Stomach (tissue), 8 donors: ENCODE measurements at regions not wholly inside any gene's neighbourhood (a gene's known extent, or its start where the extent isn't known, plus 50 kb on each side); places are given as distances from the start of the nearest gene placed in this dataset.

Experiments used
- DNase-seq, 2 donors: peaks; one replicate each; pipeline versions ENCODE4 v3.0.0 to v3.0.0-alpha.2; 2013 to 2019
- H3K27ac ChIP-seq, 5 donors: fragments of 200-600 bp in 4 of 5; sonication (generic) in 4 of 5; one replicate each; pipeline ENCODE4 v1.5.1; 2013 to 2019; ENCODE audit warnings: mild to moderate bottlenecking in 1 of 5, moderate library complexity in 1 of 5
- H3K27me3 ChIP-seq, 3 donors: fragments of 200-600 bp; sonication (generic); one replicate each; pipeline ENCODE4 v1.5.1; 2017 to 2019; ENCODE audit warnings: mixed run types in 1 of 3
- H3K36me3 ChIP-seq, 4 donors: fragments of 200-600 bp; sonication (generic); 1 replicate in 3 of 4; 2 replicates in 1 of 4; pipeline ENCODE4 v1.5.1; 2016 to 2019
- H3K4me1 ChIP-seq, 4 donors: fragments of 200-600 bp; sonication (generic); one replicate each; pipeline ENCODE4 v1.5.1; 2016 to 2019
- H3K4me3 ChIP-seq, 4 donors: fragments of 200-600 bp; sonication (generic) in 3 of 4; one replicate each; pipeline ENCODE4 v1.5.1; 2016 to 2019; ENCODE audit warnings: mild to moderate bottlenecking in 1 of 4
- H3K9me3 ChIP-seq, 4 donors: fragments of 200-600 bp; sonication (generic); one replicate each; pipeline ENCODE4 v1.5.1; 2016 to 2019
- CTCF ChIP-seq, 7 experiments: fragments of 450-650 bp in 4 of 7; fragments of 200-600 bp in 3 of 7; sonication (generic) in 3 of 7; IDR thresholded peaks; one replicate each; pipeline ENCODE4 v1.5.1; 2016 to 2019; ENCODE audit warnings: antibody characterized with exemption in 7 of 7, control low read depth in 2 of 7, mild to moderate bottlenecking in 1 of 7
- EP300 ChIP-seq: sonication (generic); formaldehyde crosslinking; IDR thresholded peaks from one replicate; pipeline ENCODE4 v1.6.1; 2017; ENCODE audit warnings: antibody characterized with exemption
- POLR2A ChIP-seq, 4 donors: fragments of 450-650 bp; IDR thresholded peaks; one replicate each; pipeline ENCODE4 v1.6.1; 2016; ENCODE audit warnings: antibody characterized with exemption in 4 of 4, control low read depth in 2 of 4, mild to moderate bottlenecking in 1 of 4, moderate library complexity in 1 of 4
- POLR2AphosphoS5 ChIP-seq, 3 donors: sonication (generic); formaldehyde crosslinking; IDR thresholded peaks; one replicate each; pipeline ENCODE4 v1.6.1; 2016; ENCODE audit warnings: antibody characterized with exemption in 3 of 3
- WGBS, 5 donors: extraction: QIAGEN DNeasy Blood & Tissue Kit in 3 of 5; methylation state at CpG; one replicate each; pipeline versions ENCODE4 v1.1.5 to v1.1.7; 2013 to 2018; 5-methylcytosine and 5-hydroxymethylcytosine counted together
- intact Hi-C: fragments of 100-400 bp; cut with DNase I; formaldehyde crosslinking; loops from one replicate; pipeline ENCODE4 v1.15.1; 2023; ENCODE audit warnings: low total_unique reads
- donor health status: healthy with polysubstance abuse.
- donor health status: Bipolar disorder and iron deficiency.
- donor health status: healthy.

- peaks cover 0 to 4% (median 0%) of the 10 kb centered on the region in 4 donors for H3K4me1 ChIP-seq
- no peaks in the 10 kb centered on the region for H3K36me3 ChIP-seq
- 54 to 70% (median 67%) methylated on average over 2 of the region's 2 CpGs for WGBS, 5 donors
- no peaks in the 10 kb centered on the region for H3K9me3 ChIP-seq
- H3K27ac ChIP-seq, result no peak overlapping the region
- intact Hi-C loops, result no loop called here
- no peak for TF ChIP-seq EP300
- TF ChIP-seq POLR2A (IDR thresholded peaks at IDR 0.05), result no peak
- no peak for TF ChIP-seq POLR2AphosphoS5 (IDR thresholded peaks at IDR 0.05)
- TF ChIP-seq CTCF (IDR thresholded peaks at IDR 0.05), result no peak
- no peaks in the 10 kb centered on the region for H3K27me3 ChIP-seq
- DNase-seq, result no peak
- no peak overlapping the region for H3K4me3 ChIP-seq
These were observed 329.9 kb downstream of the BMP4 start for GRCh38 chr14:53626761-53627160.

- intact Hi-C loops, result no loop called here
- H3K36me3 ChIP-seq, result no peaks in the 10 kb centered on the region
- no peaks in the 10 kb centered on the region for H3K27me3 ChIP-seq
- no peak overlapping the region for H3K27ac ChIP-seq
- WGBS, 5 donors, result 84 to 88% (median 87%) methylated on average over 3 of the region's 3 CpGs
- H3K4me1 ChIP-seq, result peaks cover 0 to 7% (median 0%) of the 10 kb centered on the region in 4 donors
- no peak overlapping the region for H3K4me3 ChIP-seq
- no peaks in the 10 kb centered on the region for H3K9me3 ChIP-seq
- TF ChIP-seq POLR2A (IDR thresholded peaks at IDR 0.05), result no peak
- DNase-seq, result no peak
These were observed 334.2 kb downstream of the BMP4 start for GRCh38 chr14:53622447-53622846.

- H3K27ac ChIP-seq, result no peak overlapping the region
- no peak overlapping the region for H3K4me3 ChIP-seq
- H3K27me3 ChIP-seq, result no peaks in the 10 kb centered on the region
- no peak for DNase-seq
- no peaks in the 10 kb centered on the region for H3K36me3 ChIP-seq
- peaks cover 0 to 7% (median 0%) of the 10 kb centered on the region in 4 donors for H3K4me1 ChIP-seq
- H3K9me3 ChIP-seq, result no peaks in the 10 kb centered on the region
- 36 to 57% (median 49%) methylated on average over 2 of the region's 2 CpGs for WGBS, 5 donors
- intact Hi-C loops, result no loop called here
- TF ChIP-seq POLR2AphosphoS5 (IDR thresholded peaks at IDR 0.05) (no peak), CTCF (IDR thresholded peaks at IDR 0.05) (no peak), EP300 (no peak), POLR2A (IDR thresholded peaks at IDR 0.05) (no peak)
These were observed 334.7 kb downstream of the BMP4 start for GRCh38 chr14:53621921-53622320.

GRCh38 chr14:53621433-53621832 is 335.2 kb downstream of the BMP4 start:
- H3K27ac ChIP-seq, result no peak overlapping the region
- no peaks in the 10 kb centered on the region for H3K9me3 ChIP-seq
- H3K4me1 ChIP-seq, result peaks cover 0 to 7% (median 0%) of the 10 kb centered on the region in 4 donors
- intact Hi-C loops, result no loop called here
- WGBS, 5 donors, result 79 to 95% (median 93%) methylated on average over 3 of the region's 3 CpGs
- H3K27me3 ChIP-seq, result no peaks in the 10 kb centered on the region
- no peak for TF ChIP-seq CTCF (IDR thresholded peaks at IDR 0.05)
- no peak for TF ChIP-seq POLR2A (IDR thresholded peaks at IDR 0.05)
- TF ChIP-seq EP300, result no peak
- no peak for TF ChIP-seq POLR2AphosphoS5 (IDR thresholded peaks at IDR 0.05)
- no peak overlapping the region for H3K4me3 ChIP-seq
- H3K36me3 ChIP-seq, result no peaks in the 10 kb centered on the region
- DNase-seq, result no peak

- H3K4me1 ChIP-seq, result peaks cover 0 to 7% (median 0%) of the 10 kb centered on the region in 4 donors
- DNase-seq, result no peak
- peak overlapping the region in 1 of 5 donors; percentile 35 for H3K27ac ChIP-seq
- H3K27me3 ChIP-seq, result no peaks in the 10 kb centered on the region
- H3K4me3 ChIP-seq, result no peak overlapping the region
- TF ChIP-seq EP300, result no peak
- TF ChIP-seq POLR2A (IDR thresholded peaks at IDR 0.05), result no peak
- no peak for TF ChIP-seq POLR2AphosphoS5 (IDR thresholded peaks at IDR 0.05)
- no peak for TF ChIP-seq CTCF (IDR thresholded peaks at IDR 0.05)
- no peaks in the 10 kb centered on the region for H3K9me3 ChIP-seq
- intact Hi-C loops, result no loop called here
- no peaks in the 10 kb centered on the region for H3K36me3 ChIP-seq
- 73 to 81% (median 77%) methylated on average over 1 of the region's 1 CpG for WGBS, 5 donors
These were observed 335.7 kb downstream of the BMP4 start for GRCh38 chr14:53620890-53621289.
